IMR-90 (cell line): ENCODE measurements at regions not wholly inside any gene's neighbourhood (a gene's known extent, or its start where the extent isn't known, plus 50 kb on each side); places are given as distances from the start of the nearest gene placed in this dataset.

Source experiments
- ATAC-seq: fragments of 200-7000 bp; cut with Tn5 transposase; 2 replicates; pipeline ENCODE4 v1.9.1; 2020; ENCODE audit warnings: low read depth, mild to moderate bottlenecking, moderate library complexity
- BruUV-seq: library from RNA; stranded (reverse); fragments of 400-500 nt; replicated peaks from 2 replicates; lab custom pipeline; 2021; lab: Mats Ljungman, UMichigan
- CTCF ChIA-PET: fragments of 300-600 bp; formaldehyde crosslinking; extraction: SDS; loops from one replicate; lab custom pipeline; 2021; ENCODE audit warnings: antibody characterized with exemption; lab: Yijun Ruan, JAX
- POLR2A ChIA-PET: fragments of 300-600 bp; sonication (Branson Sonifier 250); formaldehyde crosslinking; loops from one replicate; lab custom pipeline; 2022; ENCODE audit warnings: antibody characterized with exemption; ENCODE audit not compliant: unreplicated experiment; lab: Charles Lee
- DNase-seq: peaks from one replicate; pipeline ENCODE4 v3.0.0; 2013
- H2AFZ ChIP-seq: replicated peaks from 2 replicates; pipeline ENCODE3; 2013; ENCODE audit warnings: low read length, mild to moderate bottlenecking; ENCODE audit not compliant: poor library complexity
- H2AK5ac ChIP-seq: 2 replicates; pipeline ENCODE4 v1.6.1; 2013; ENCODE audit warnings: low read depth, low read length, inconsistent platforms
- H2AK9ac ChIP-seq: replicated peaks from 2 replicates; pipeline ENCODE3; 2013; ENCODE audit warnings: mild to moderate bottlenecking, low read depth, low read length, moderate library complexity; ENCODE audit not compliant: poor library complexity
- H2BK120ac ChIP-seq: 2 replicates; pipeline ENCODE4 v1.6.1; 2013; ENCODE audit warnings: low read depth, low read length, inconsistent platforms
- H2BK15ac ChIP-seq: 3 replicates; pipeline ENCODE4 v1.6.1; 2013; ENCODE audit warnings: low read depth, low read length, inconsistent platforms
- H2BK20ac ChIP-seq: 2 replicates; pipeline ENCODE4 v1.6.1; 2013; ENCODE audit warnings: low read depth, mild to moderate bottlenecking, inconsistent platforms, low read length, moderate library complexity
- H2BK5ac ChIP-seq: 2 replicates; pipeline ENCODE4 v1.6.1; 2013; ENCODE audit warnings: mild to moderate bottlenecking, low read depth, low read length, inconsistent platforms; ENCODE audit not compliant: poor library complexity, severe bottlenecking
- H3K14ac ChIP-seq: replicated peaks from 2 replicates; pipeline ENCODE4 v1.6.1; 2013; ENCODE audit warnings: low read depth, low read length, inconsistent platforms
- H3K18ac ChIP-seq: 2 replicates; pipeline ENCODE4 v1.6.1; 2013; ENCODE audit warnings: low read depth, low read length, control low read depth
- H3K23ac ChIP-seq: 2 replicates; pipeline ENCODE4 v1.6.1; 2013; ENCODE audit warnings: low read depth, low read length, inconsistent platforms
- H3K27ac ChIP-seq: 2 replicates; pipeline ENCODE4 v1.5.1; 2013; ENCODE audit warnings: mild to moderate bottlenecking, control low read depth, low read length; ENCODE audit not compliant: insufficient read depth
- H3K27me3 ChIP-seq: 2 replicates; pipeline ENCODE4 v1.6.1; 2013; ENCODE audit warnings: low read length; ENCODE audit not compliant: control insufficient read depth, insufficient read depth
- H3K36me3 ChIP-seq: 2 replicates; pipeline ENCODE4 v1.6.1; 2013; ENCODE audit warnings: low read length, mixed read lengths; ENCODE audit not compliant: control insufficient read depth, insufficient read depth
- H3K4ac ChIP-seq: 2 replicates; pipeline ENCODE4 v1.6.1; 2013; ENCODE audit warnings: low read depth, low read length, inconsistent platforms
- H3K4me1 ChIP-seq: 2 replicates; pipeline ENCODE4 v1.6.1; 2013; ENCODE audit warnings: low read length, mixed read lengths; ENCODE audit not compliant: control insufficient read depth, insufficient read depth
- H3K4me2 ChIP-seq: 2 replicates; pipeline ENCODE4 v1.6.1; 2013; ENCODE audit warnings: low read depth, mild to moderate bottlenecking, control low read depth, low read length, moderate library complexity
- H3K4me3 ChIP-seq: 2 replicates; pipeline ENCODE4 v1.5.1; 2013; ENCODE audit warnings: low read depth, mild to moderate bottlenecking, control low read depth, low read length, moderate library complexity; ENCODE audit not compliant: insufficient read depth
- H3K56ac ChIP-seq: 2 replicates; pipeline ENCODE4 v1.6.1; 2013; ENCODE audit warnings: low read length, inconsistent platforms; ENCODE audit not compliant: insufficient read depth; ENCODE audit errors: extremely low read depth
- H3K79me1 ChIP-seq, 2 experiments: 2 replicates each; pipeline ENCODE4 v1.6.1; 2013; ENCODE audit warnings: low read length in 2 of 2, inconsistent platforms in 1 of 2, low read depth in 1 of 2
- H3K9ac ChIP-seq: 2 replicates; pipeline ENCODE4 v1.6.1; 2013; ENCODE audit warnings: low read depth, low read length, control low read depth
- H3K9me1 ChIP-seq: 2 replicates; pipeline ENCODE4 v1.6.1; 2013; ENCODE audit warnings: low read length, inconsistent platforms; ENCODE audit not compliant: insufficient read depth
- H3K9me3 ChIP-seq: 2 replicates; pipeline ENCODE4 v1.6.1; 2013; ENCODE audit warnings: low read length; ENCODE audit not compliant: control insufficient read depth, insufficient read depth
- H4K20me1 ChIP-seq: 2 replicates; pipeline ENCODE4 v1.6.1; 2013; ENCODE audit warnings: low read length, inconsistent platforms; ENCODE audit not compliant: insufficient read depth
- H4K5ac ChIP-seq: 2 replicates; pipeline ENCODE4 v1.6.1; 2013; ENCODE audit warnings: mild to moderate bottlenecking, low read depth, low read length, control low read depth
- H4K8ac ChIP-seq, 2 experiments: 2 replicates each; pipeline ENCODE4 v1.6.1; 2013; ENCODE audit warnings: low read depth in 2 of 2, low read length in 2 of 2, control low read depth in 1 of 2, inconsistent platforms in 1 of 2
- H4K91ac ChIP-seq: 2 replicates; pipeline ENCODE4 v1.6.1; 2013; ENCODE audit warnings: low read depth, low read length, inconsistent platforms; ENCODE audit not compliant: insufficient read depth
- BHLHE40 ChIP-seq: fragments of 150-350 bp; IDR thresholded peaks from 2 replicates; pipeline ENCODE4 v1.6.1; 2016; ENCODE audit warnings: mild to moderate bottlenecking, low read depth, low read length
- CEBPB ChIP-seq: IDR thresholded peaks from 2 replicates; pipeline ENCODE4 v1.6.1; 2012; ENCODE audit warnings: low read depth, low read length, improper control_type of control experiment
- CHD1 ChIP-seq: IDR thresholded peaks from 2 replicates; pipeline ENCODE4 v1.6.1; 2012; ENCODE audit warnings: low read depth, low read length, improper control_type of control experiment
- CTCF ChIP-seq: conservative IDR thresholded peaks from 2 replicates; pipeline ENCODE4 v1.5.1; 2012; ENCODE audit warnings: mild to moderate bottlenecking, low read depth, low read length, improper control_type of control experiment
- ELK1 ChIP-seq: fragments of 150-350 bp; IDR thresholded peaks from 2 replicates; pipeline ENCODE4 v1.6.1; 2016; ENCODE audit warnings: low read depth, mild to moderate bottlenecking, low read length, moderate library complexity, borderline replicate concordance
- FOS ChIP-seq: fragments of 150-350 bp; IDR thresholded peaks from 2 replicates; pipeline ENCODE4 v1.6.1; 2016; ENCODE audit warnings: low read depth, low read length
- MAFK ChIP-seq: IDR thresholded peaks from 2 replicates; pipeline ENCODE4 v1.6.1; 2012; ENCODE audit warnings: low read depth, low read length, improper control_type of control experiment
- MAZ ChIP-seq: IDR thresholded peaks from 2 replicates; pipeline ENCODE4 v1.6.1; 2012; ENCODE audit warnings: low read depth, mild to moderate bottlenecking, low read length, improper control_type of control experiment, moderate library complexity, borderline replicate concordance
- MXI1 ChIP-seq: IDR thresholded peaks from 2 replicates; pipeline ENCODE4 v1.6.1; 2012; ENCODE audit warnings: low read depth, mild to moderate bottlenecking, low read length, moderate library complexity, borderline replicate concordance
- POLR2A ChIP-seq: IDR thresholded peaks from 2 replicates; pipeline ENCODE4 v1.6.1; 2012; ENCODE audit warnings: mild to moderate bottlenecking, low read depth, low read length
- RAD21 ChIP-seq: IDR thresholded peaks from 2 replicates; pipeline ENCODE4 v1.6.1; 2012; ENCODE audit warnings: low read length, improper control_type of control experiment
- RCOR1 ChIP-seq: IDR thresholded peaks from 2 replicates; pipeline ENCODE4 v1.6.1; 2012; ENCODE audit warnings: mild to moderate bottlenecking, low read length, improper control_type of control experiment; ENCODE audit not compliant: insufficient replicate concordance
- RFX5 ChIP-seq: IDR thresholded peaks from 2 replicates; pipeline ENCODE4 v1.8.0; 2012; ENCODE audit warnings: low read depth, mild to moderate bottlenecking, low read length, moderate library complexity
- SMC3 ChIP-seq: fragments of 150-350 bp; IDR thresholded peaks from 2 replicates; pipeline ENCODE4 v1.6.1; 2016; ENCODE audit warnings: low read depth, mild to moderate bottlenecking, antibody characterized with exemption, low read length, moderate library complexity
- USF2 ChIP-seq: fragments of 150-350 bp; IDR thresholded peaks from 2 replicates; pipeline ENCODE4 v1.6.1; 2017; ENCODE audit warnings: mild to moderate bottlenecking, antibody characterized with exemption, low read length, low read depth
- WGBS, 2 experiments: methylation state at CpG; one replicate each; pipeline versions ENCODE4 v1.1.5 to v1.1.7; 2013; ENCODE audit warnings: missing lambda C conversion rate in 2 of 2; ENCODE audit not compliant: insufficient read length in 1 of 2; ENCODE audit errors: extremely low coverage in 2 of 2; 5-methylcytosine and 5-hydroxymethylcytosine counted together
- dilution Hi-C: fragments of 300-500 bp; cut with HindIII; formaldehyde crosslinking; loops from one replicate; pipeline ENCODE4 v1.14.3; 2018; ENCODE audit warnings: low sequenced_read_pairs; ENCODE audit not compliant: unreplicated experiment
- in situ Hi-C: fragments of 300-500 bp; cut with MboI; formaldehyde crosslinking; loops from 3 replicates; pipeline ENCODE4 v1.14.3; 2019; ENCODE audit warnings: low sequenced_read_pairs, inconsistent platforms, mixed read lengths
- intact Hi-C: fragments of 100-400 bp; cut with micrococcal nuclease; formaldehyde crosslinking; loops from 2 replicates; pipeline ENCODE4 v1.10.0; 2022

GRCh38 chr5:141780240-141780951, 97.8 kb downstream of the PCDH1 start:
- Histone ChIP-seq H3K79me1 (no peaks in the 10 kb centered on the region), H4K91ac (no peak overlapping the region), H2BK20ac (no peak overlapping the region), H4K5ac (no peak overlapping the region), H3K36me3 (no peaks in the 10 kb centered on the region), H3K9me3 (0 out of 2 replicates have a peak, but pooled peaks cover 2% of the 10 kb centered on the region), H3K9ac (no peak overlapping the region), H2AFZ (no peak overlapping the region), H3K14ac (no peak overlapping the region), H2AK9ac (no peak overlapping the region), H3K9me1 (no peaks in the 10 kb centered on the region), H3K27ac (no peak overlapping the region), H3K4me1 (no peaks in the 10 kb centered on the region), H2BK15ac (no peak overlapping the region), H3K4me3 (no peak overlapping the region), H3K27me3 (peaks cover 36% of the 10 kb centered on the region), H2BK120ac (no peak overlapping the region), H3K23ac (no peak overlapping the region), H2AK5ac (no peak overlapping the region), H4K8ac (no peak overlapping the region), H3K4ac (no peak overlapping the region), H3K56ac (no peak overlapping the region), H4K20me1 (no peaks in the 10 kb centered on the region), H2BK5ac (no peak overlapping the region), H3K18ac (no peak overlapping the region), H3K4me2 (no peak overlapping the region)
- BruUV-seq = no TSS peak
- DNase-seq (no peak), ATAC-seq (no peak)
- no peak for TF ChIP-seq CTCF
- TF ChIP-seq CEBPB = no peak
- TF ChIP-seq CHD1 = no peak
- no peak for TF ChIP-seq RFX5
- no peak for TF ChIP-seq FOS
- no peak for TF ChIP-seq POLR2A
- TF ChIP-seq RCOR1 = no peak
- no peak for TF ChIP-seq USF2
- no peak for TF ChIP-seq SMC3
- no peak for TF ChIP-seq MAFK
- TF ChIP-seq ELK1 = no peak
- no peak for TF ChIP-seq MAZ
- no peak for TF ChIP-seq MXI1
- no peak for TF ChIP-seq BHLHE40
- TF ChIP-seq RAD21 = no peak
- intact Hi-C loops = no loop called here
- in situ Hi-C loops = no loop called here
- dilution Hi-C loops = no loop called here
- ChIA-PET CTCF (no interaction called here), POLR2A (no interaction called here)
- 46% methylated on average over 4 of the region's 10 CpGs; no CpG with 5 or more reads in 1 of the 2 experiments for WGBS, 2 experiments
